CD4-positive, alpha-beta T cell treated with Interleukin-6 for 4 hours (primary cell): ENCODE measurements at regions not wholly inside any gene's neighbourhood (a gene's known extent, or its start where the extent isn't known, plus 50 kb on each side); places are given as distances from the start of the nearest gene placed in this dataset.

Experiments
- DNase-seq: peaks from one replicate; pipeline ENCODE4 v3.0.0-alpha.2; 2020; ENCODE audit warnings: mixed read lengths

DNA sequence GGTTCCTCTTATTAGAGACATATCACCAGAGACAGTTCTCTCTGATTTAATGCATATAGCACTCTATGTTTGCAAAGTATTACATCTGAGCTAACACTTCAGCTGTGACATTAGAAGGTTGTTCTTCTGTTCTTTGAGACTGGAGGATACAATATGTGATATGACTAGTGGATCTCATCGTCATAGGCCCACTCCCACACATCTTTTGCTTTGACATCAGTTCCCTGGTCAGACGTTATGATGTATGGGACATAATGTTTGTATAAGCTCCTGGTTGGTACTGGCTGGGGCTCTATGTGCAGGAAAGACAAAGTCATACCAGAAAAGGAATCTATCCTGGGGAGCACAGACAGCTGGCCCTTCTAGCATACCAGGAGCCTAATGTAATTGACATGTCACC is 57.7 kb upstream of the MAML3 start:
- no peak for DNase-seq

DNA sequence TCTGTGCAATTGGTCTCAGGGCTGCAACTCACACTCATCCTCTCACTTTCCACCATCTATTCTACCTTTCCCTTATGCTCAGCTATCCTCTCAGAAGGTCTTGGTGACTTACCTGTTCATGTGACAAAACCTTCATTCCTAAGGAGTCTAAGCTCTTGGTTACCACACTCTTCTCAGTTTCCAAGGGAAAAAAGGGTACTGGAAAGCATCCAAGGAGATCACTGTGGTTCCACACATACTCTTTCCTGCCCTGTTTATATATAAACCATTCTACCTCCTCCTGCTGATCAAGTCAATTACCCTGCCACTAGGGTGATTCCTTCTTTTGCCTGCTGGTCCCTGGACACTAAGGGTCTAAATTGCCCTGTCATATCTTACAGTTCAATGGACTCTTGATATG is 57.2 kb upstream of the MAML3 start:
- DNase-seq = no peak

DNA sequence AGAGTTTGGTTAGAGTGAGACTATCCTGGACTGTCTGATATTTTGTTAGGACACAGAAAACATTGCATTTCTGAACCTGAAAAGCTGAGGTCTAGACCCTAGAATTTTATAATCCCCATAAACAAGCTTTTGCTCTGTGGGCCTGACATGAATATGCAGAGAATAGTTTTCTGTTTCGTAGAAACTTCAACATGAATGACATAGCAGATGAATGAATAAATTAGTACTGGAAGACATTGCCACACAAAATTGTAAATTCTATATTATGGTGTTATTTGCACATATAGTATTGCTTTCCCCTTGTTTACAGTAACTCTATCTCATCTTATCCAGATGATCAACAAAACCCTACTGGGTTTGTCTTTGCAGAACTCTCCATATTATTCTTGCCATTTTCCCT is 54.9 kb upstream of the MAML3 start:
- DNase-seq = no peak
